ENCODE measurements at regions not wholly inside any gene's neighbourhood (a gene's known extent, or its start where the extent isn't known, plus 50 kb on each side); places are given as distances from the start of the nearest gene placed in this dataset.

GRCh38 chr15:93771196-93772030, 459.9 kb upstream of the MCTP2 start:
- H2BK120ac ChIP-seq (replicated peaks; ENCODE audit: low read depth, low read length), result no peak overlapping the region
- no peak overlapping the region for H2AFZ ChIP-seq (ENCODE audit: low read length)
- no peak overlapping the region for H2AK5ac ChIP-seq (ENCODE audit: low read depth, low read length)
- POLR2A ChIA-PET (ENCODE audit: partially characterized antibody), result no interaction called here
- no peak overlapping the region for H4K5ac ChIP-seq (ENCODE audit: insufficient read length, low read depth, low read length)
- H2BK15ac ChIP-seq (ENCODE audit: low read length), result no peak overlapping the region
- no peak overlapping the region for H2BK12ac ChIP-seq (ENCODE audit: low read depth, low read length)
- H3K4me1 ChIP-seq (replicated peaks in 1 of 4; ENCODE audit: control insufficient read depth in 3 of 4, insufficient read depth in 4 of 4, low read length in 3 of 4), result peaks cover 0 to 3% (median 0%) of the 10 kb centered on the region in 4 experiments; a peak in 1 of 7 replicates
- FAIRE-seq (no peak), DNase-seq (ENCODE audit: low read depth in 1 of 2, low spot score in 2 of 2) (no peak)
- no peak overlapping the region for H4K91ac ChIP-seq (replicated peaks; ENCODE audit: insufficient read length, low read length)
- no peaks in the 10 kb centered on the region for H4K20me1 ChIP-seq (replicated peaks in 1 of 2; ENCODE audit: control insufficient read depth in 1 of 2, insufficient read depth in 2 of 2, low read length in 2 of 2)
- H3K56ac ChIP-seq (replicated peaks; ENCODE audit: insufficient read length, low read depth, low read length), result no peak overlapping the region
- no peak overlapping the region for H3K4me3 ChIP-seq (ENCODE audit: extremely low read depth in 1 of 4, insufficient read depth in 2 of 4, low read depth in 3 of 4, low read length in 4 of 4)
- no peak overlapping the region for H3K4me2 ChIP-seq (ENCODE audit: insufficient read depth in 1 of 2, low read depth in 2 of 2, low read length in 2 of 2)
- no peaks in the 10 kb centered on the region for H3K23me2 ChIP-seq (ENCODE audit: low read depth, low read length)
- no peaks in the 10 kb centered on the region for H3K79me1 ChIP-seq (ENCODE audit: low read depth, low read length)
- H3K79me2 ChIP-seq (ENCODE audit: control insufficient read depth in 1 of 2, insufficient read depth in 2 of 2, low read length in 2 of 2), result no peaks in the 10 kb centered on the region
- TF ChIP-seq SIRT6 (IDR thresholded peaks at IDR 0.05; ENCODE audit: low read length) (no peak), MAFK (IDR thresholded peaks at IDR 0.05; ENCODE audit: low read depth, low read length) (peak; percentile 99), SIX5 (IDR thresholded peaks at IDR 0.05; ENCODE audit: low read depth, low read length) (no peak), RBBP5 (IDR thresholded peaks at IDR 0.05; ENCODE audit: borderline replicate concordance, low read depth, low read length) (no peak)
- H3K9ac ChIP-seq (replicated peaks in 1 of 4; ENCODE audit: extremely low read depth in 1 of 4, low read depth in 3 of 4, low read length in 3 of 4), result no peak overlapping the region
- H3K4ac ChIP-seq (replicated peaks; ENCODE audit: insufficient read length, low read depth, low read length), result no peak overlapping the region
- CTCF ChIA-PET (ENCODE audit: partially characterized antibody), result interaction anchor here (1.0 kb wide), 1 partner anchor 235 kb away, joined by 3 read pairs; no protein-coding TSS in a partner anchor
- WGBS, 2 experiments (ENCODE audit: extremely low coverage in 1 of 2, insufficient coverage in 1 of 2, insufficient read length in 1 of 2, insufficient replicate concordance in 2 of 2, low coverage in 1 of 2, low lambda C conversion rate in 2 of 2, missing lambda C conversion rate in 1 of 2), result 84% methylated on average over 4 of the region's 4 CpGs; no CpG with 5 or more reads in 1 of the 2 experiments
- H2BK5ac ChIP-seq (ENCODE audit: low read depth, low read length), result no peak overlapping the region
- H2BK20ac ChIP-seq (ENCODE audit: low read length), result no peak overlapping the region
- no peaks in the 10 kb centered on the region for H3K27me3 ChIP-seq (replicated peaks in 1 of 4; ENCODE audit: control insufficient read depth in 3 of 4, extremely low read depth in 1 of 4, insufficient read depth in 3 of 4, low read length in 3 of 4)
- H3K36me3 ChIP-seq (ENCODE audit: control insufficient read depth in 2 of 4, insufficient read depth in 4 of 4, low read length in 3 of 4), result no peaks in the 10 kb centered on the region
- H3K23ac ChIP-seq (ENCODE audit: insufficient read length), result no peak overlapping the region
- H3K9me3 ChIP-seq (ENCODE audit: insufficient read depth in 2 of 2, low read depth in 1 of 2, low read length in 1 of 2), result no peaks in the 10 kb centered on the region
- H3K18ac ChIP-seq (ENCODE audit: extremely low read depth, low read length), result no peak overlapping the region
- H4K8ac ChIP-seq (ENCODE audit: extremely low read depth, insufficient read depth, low read length), result no peak overlapping the region
- no peak overlapping the region for H3K27ac ChIP-seq (ENCODE audit: low read depth, low read length)
- H3K14ac ChIP-seq (ENCODE audit: insufficient read length), result no peak overlapping the region

All from H1 (cell line).